ENCODE measurements at regions not wholly inside any gene's neighbourhood (a gene's known extent, or its start where the extent isn't known, plus 50 kb on each side); places are given as distances from the start of the nearest gene placed in this dataset.

GRCh38 chr11:105219269-105219668, 79.7 kb upstream of the CARD18 start:
- TF ChIP-seq EP300 (IDR thresholded peaks at IDR 0.05; ENCODE audit: borderline replicate concordance): no peak
- TF ChIP-seq CEBPB (IDR thresholded peaks at IDR 0.05): no peak
- TF ChIP-seq ZBTB7A (IDR thresholded peaks at IDR 0.05; ENCODE audit: low read depth): no peak
- no peak for TF ChIP-seq RAD21 (IDR thresholded peaks at IDR 0.05; ENCODE audit: low read depth)
- TF ChIP-seq EGR1 (IDR thresholded peaks at IDR 0.05): no peak
- TF ChIP-seq MAX (IDR thresholded peaks at IDR 0.05): no peak
- no peak for TF ChIP-seq TAF1 (IDR thresholded peaks at IDR 0.05; ENCODE audit: low read depth)
- TF ChIP-seq YY1 (IDR thresholded peaks at IDR 0.05; ENCODE audit: low read depth): no peak
- TF ChIP-seq, protein P1, sequence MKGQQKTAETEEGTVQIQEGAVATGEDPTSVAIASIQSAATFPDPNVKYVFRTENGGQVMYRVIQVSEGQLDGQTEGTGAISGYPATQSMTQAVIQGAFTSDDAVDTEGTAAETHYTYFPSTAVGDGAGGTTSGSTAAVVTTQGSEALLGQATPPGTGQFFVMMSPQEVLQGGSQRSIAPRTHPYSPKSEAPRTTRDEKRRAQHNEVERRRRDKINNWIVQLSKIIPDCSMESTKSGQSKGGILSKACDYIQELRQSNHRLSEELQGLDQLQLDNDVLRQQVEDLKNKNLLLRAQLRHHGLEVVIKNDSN (IDR thresholded peaks at IDR 0.05): no peak
